ENCODE measurements at regions not wholly inside any gene's neighbourhood (a gene's known extent, or its start where the extent isn't known, plus 50 kb on each side); places are given as distances from the start of the nearest gene placed in this dataset.

DNA sequence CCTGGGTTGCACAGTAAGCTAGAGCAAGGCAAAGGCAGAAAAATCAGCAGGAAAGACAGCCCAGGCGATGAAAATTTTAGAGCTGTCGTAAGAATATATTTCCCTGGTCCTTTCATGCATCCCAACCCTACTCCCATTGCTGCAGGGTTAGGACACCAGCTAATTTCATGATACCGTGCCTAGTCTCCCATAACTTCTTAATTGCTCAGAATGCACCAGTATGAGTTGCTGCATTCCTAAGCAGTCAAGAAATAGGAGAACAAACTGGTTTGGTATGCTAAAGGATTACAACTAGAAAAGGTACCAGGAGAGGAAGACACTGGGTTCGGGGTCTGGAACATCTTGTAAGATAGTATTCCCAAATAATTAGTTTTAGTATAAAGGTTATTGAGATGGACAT is 269.4 kb upstream of the NRXN1 start:
- Histone ChIP-seq H3K4me3 (no peak overlapping the region), H3K27me3 (replicated peaks; ENCODE audit: insufficient read depth) (no peaks in the 10 kb centered on the region), H3K36me3 (no peaks in the 10 kb centered on the region), H3K4me1 (ENCODE audit: control insufficient read depth in 1 of 2, low read depth in 2 of 2) (no peaks in the 10 kb centered on the region), H3K9me3 (no peaks in the 10 kb centered on the region), H3K27ac (no peak overlapping the region)
- ATAC-seq (ENCODE audit: insufficient number of reproducible peaks, low FRiP score, low read depth) (no peak), DNase-seq (ENCODE audit: low spot score) (no peak)
- TF ChIP-seq CTCF (IDR thresholded peaks at IDR 0.05) = no peak

GRCh38 chr2:51299370-51299769 is 267.4 kb upstream of the NRXN1 start:
- no peak for ATAC-seq (ENCODE audit: insufficient number of reproducible peaks, low FRiP score, low read depth)

GRCh38 chr2:51297488-51297887 is 265.6 kb upstream of the NRXN1 start:
- TF ChIP-seq CTCF (IDR thresholded peaks at IDR 0.05) = no peak

More at GRCh38 chr2:51299370-51299769, 267.4 kb upstream of the NRXN1 start:
- H3K27me3 ChIP-seq (replicated peaks; ENCODE audit: insufficient read depth) = no peaks in the 10 kb centered on the region
- no peaks in the 10 kb centered on the region for H3K4me1 ChIP-seq (ENCODE audit: control insufficient read depth in 1 of 2, low read depth in 2 of 2)
- no peak for TF ChIP-seq CTCF (IDR thresholded peaks at IDR 0.05)
- H3K36me3 ChIP-seq = no peaks in the 10 kb centered on the region
- DNase-seq (ENCODE audit: low spot score) = no peak
- H3K9me3 ChIP-seq = no peaks in the 10 kb centered on the region
- H3K27ac ChIP-seq = no peak overlapping the region
- H3K4me3 ChIP-seq = no peak overlapping the region

DNA sequence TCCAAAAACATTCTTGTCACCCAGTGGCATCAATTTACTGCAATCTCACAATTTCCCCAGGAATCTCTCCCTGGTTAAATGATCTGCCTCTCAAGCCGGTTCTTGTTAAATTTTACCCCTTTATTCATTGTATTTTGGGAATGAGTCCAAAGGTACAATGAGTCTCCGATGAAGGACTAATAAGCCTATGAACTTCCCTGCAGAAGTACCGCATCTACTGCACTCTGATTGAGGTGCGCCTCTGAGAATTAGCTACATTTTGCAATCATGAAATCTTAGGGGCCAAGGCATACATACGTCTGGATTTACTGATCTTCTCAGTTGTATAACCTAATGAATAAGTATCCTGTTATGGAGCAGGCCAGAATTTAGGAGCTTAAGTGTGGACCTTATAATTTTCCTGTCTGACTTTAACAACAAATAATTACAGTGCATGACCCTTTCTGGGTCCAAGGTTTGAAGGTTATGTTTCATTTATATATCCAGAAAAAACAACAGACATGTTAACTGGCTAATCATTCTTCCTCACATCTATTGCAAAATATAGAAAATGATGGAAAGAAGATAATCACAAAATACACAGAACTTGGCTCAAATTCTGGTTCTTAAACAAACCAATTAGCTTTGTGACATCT is 261.8 kb upstream of the NRXN1 start:
- Histone ChIP-seq H3K4me1 (ENCODE audit: control insufficient read depth in 1 of 2, low read depth in 2 of 2) (no peaks in the 10 kb centered on the region), H3K4me3 (no peak overlapping the region), H3K36me3 (no peaks in the 10 kb centered on the region), H3K27ac (no peak overlapping the region), H3K9me3 (no peaks in the 10 kb centered on the region), H3K27me3 (replicated peaks; ENCODE audit: insufficient read depth) (no peaks in the 10 kb centered on the region)
- no peak for TF ChIP-seq CTCF (IDR thresholded peaks at IDR 0.05)
- DNase-seq (ENCODE audit: low spot score) = no peak
- ATAC-seq (ENCODE audit: insufficient number of reproducible peaks, low FRiP score, low read depth) = no peak

More at GRCh38 chr2:51297488-51297887, 265.6 kb upstream of the NRXN1 start:
- DNase-seq (ENCODE audit: low spot score) = no peak
- ATAC-seq (ENCODE audit: insufficient number of reproducible peaks, low FRiP score, low read depth) = no peak
- Histone ChIP-seq H3K4me3 (no peak overlapping the region), H3K9me3 (no peaks in the 10 kb centered on the region), H3K4me1 (ENCODE audit: control insufficient read depth in 1 of 2, low read depth in 2 of 2) (no peaks in the 10 kb centered on the region), H3K27ac (no peak overlapping the region), H3K36me3 (no peaks in the 10 kb centered on the region), H3K27me3 (replicated peaks; ENCODE audit: insufficient read depth) (no peaks in the 10 kb centered on the region)

GRCh38 chr2:51291762-51292551 is 260.0 kb upstream of the NRXN1 start:
- Histone ChIP-seq H3K9me3 (no peaks in the 10 kb centered on the region), H3K27me3 (replicated peaks; ENCODE audit: insufficient read depth) (no peaks in the 10 kb centered on the region), H3K27ac (no peak overlapping the region), H3K4me1 (ENCODE audit: control insufficient read depth in 1 of 2, low read depth in 2 of 2) (no peaks in the 10 kb centered on the region), H3K36me3 (no peaks in the 10 kb centered on the region), H3K4me3 (no peak overlapping the region)
- DNase-seq (ENCODE audit: low spot score) (no peak), ATAC-seq (ENCODE audit: insufficient number of reproducible peaks, low FRiP score, low read depth) (no peak)
- TF ChIP-seq CTCF (IDR thresholded peaks at IDR 0.05) = no peak

All from thoracic aorta (tissue), 2 donors.